NCI-H2081 (cell line): ENCODE measurements at regions not wholly inside any gene's neighbourhood (a gene's known extent, or its start where the extent isn't known, plus 50 kb on each side); places are given as distances from the start of the nearest gene placed in this dataset.
"Not testable (repeated sequence)": the region's sequence is repeated elsewhere in the genome, so short reads cannot be mapped to it uniquely, and the experiment has no call there.

ENCODE experiments used
- DNase-seq, 2 experiments: peaks; one replicate each; lab custom pipeline; 2025; lab: John Stamatoyannopoulos, UW

DNA sequence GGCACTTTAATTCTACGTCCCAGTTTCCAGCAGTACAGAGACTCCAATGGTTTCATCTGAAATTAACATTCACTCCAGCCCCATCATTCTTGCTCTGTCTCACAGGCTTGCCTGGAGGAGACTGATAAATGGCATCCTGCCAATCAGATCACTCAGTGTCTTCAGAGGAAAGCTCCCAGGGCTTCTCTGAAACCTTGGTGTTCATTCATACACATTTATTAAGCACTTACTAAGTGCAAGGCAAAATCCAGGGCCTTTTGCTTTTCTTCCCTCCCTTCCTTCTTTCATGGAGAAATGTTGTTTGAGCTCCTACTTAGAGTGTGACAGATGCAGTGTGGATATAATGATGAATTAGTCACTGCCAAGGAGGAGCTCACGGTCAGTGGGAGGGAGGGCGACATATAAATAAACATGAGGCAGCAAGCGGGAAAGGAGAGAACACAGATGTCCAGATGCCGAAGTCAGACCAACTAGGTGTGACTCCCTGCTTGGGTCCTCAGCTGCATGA is 106.7 kb upstream of the DTNBP1 start:
- DNase-seq, result no peak

DNA sequence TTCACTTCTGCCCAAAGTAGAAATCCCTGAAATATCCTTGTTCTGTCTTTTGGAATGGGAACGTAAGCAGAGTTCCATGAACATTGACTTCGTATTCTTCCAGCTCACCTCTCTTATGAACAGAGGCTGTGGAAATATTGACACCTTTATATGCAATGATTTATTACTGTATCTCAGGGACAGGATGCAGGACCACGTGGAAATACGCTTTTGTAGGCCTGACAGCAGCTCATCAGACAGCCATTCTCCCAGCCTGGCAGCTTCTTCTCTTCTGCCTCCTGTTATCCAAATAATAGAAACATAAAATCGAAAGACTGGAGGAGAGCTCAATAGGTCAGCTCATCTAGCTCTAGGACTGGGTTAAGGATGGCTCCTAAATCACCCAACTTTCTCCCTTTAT is 106.2 kb upstream of the DTNBP1 start:
- no peak for DNase-seq

DNA sequence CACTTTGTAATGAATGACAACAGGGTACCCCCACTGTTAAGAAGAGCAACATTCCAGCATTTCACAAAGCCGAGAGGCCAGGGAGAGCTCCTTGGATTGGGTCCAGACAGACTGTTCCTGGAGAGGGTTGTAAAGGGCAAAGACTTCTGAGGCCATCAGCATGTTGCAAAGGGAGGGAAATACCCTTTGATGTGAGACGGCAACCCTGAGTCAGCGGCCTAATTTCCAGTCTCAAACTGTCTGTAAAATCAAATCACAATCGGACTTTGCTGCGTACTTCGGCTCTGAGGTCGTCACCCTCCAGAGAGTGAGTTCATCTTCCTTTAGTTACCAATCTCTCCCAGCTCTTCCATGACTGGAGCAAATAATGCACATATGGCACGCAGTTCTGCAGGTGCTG is 101.0 kb upstream of the DTNBP1 start:
- DNase-seq, result no peak

DNA sequence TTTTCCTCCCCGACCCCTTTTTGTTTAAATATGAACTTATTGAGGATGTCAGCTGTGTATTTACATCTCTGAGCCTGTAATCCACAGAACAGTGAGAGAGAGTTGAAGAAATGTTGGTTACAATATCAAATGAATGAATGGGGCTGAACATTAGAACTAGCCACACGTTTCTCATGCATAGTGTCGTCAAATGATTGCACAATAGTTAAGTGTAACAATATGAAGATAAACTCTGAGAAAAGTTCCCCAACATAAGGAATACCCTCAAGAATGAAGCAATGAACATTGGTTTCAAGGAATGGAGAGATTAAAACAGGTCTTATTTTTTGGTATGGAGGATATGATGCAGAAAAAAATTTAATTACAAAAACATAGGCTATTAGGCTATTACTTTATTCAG is 100.5 kb upstream of the DTNBP1 start:
- DNase-seq, result no peak

DNA sequence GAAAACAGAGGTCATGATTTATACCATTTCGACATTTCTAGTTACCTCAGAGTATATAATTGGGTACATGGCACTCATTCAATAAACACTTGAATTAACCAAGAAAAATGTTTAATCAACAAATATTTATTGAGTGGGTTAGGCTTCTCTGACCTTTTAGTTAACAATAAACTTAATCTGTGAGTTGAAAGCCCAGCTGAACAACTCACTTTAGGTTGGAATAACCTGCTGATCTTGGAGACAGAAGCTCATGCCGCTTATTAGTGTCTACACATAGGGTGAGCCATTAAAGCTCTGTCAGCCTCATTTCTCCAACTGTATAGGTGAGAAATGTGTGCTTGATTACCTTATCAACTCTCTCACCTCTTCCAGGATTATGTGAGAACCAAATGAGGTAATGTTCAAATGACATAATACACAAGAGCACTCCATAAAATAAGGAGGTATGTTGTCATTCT is 98.2 kb upstream of the DTNBP1 start:
- DNase-seq, result peak in 1 of 2 experiments; percentile 57

DNA sequence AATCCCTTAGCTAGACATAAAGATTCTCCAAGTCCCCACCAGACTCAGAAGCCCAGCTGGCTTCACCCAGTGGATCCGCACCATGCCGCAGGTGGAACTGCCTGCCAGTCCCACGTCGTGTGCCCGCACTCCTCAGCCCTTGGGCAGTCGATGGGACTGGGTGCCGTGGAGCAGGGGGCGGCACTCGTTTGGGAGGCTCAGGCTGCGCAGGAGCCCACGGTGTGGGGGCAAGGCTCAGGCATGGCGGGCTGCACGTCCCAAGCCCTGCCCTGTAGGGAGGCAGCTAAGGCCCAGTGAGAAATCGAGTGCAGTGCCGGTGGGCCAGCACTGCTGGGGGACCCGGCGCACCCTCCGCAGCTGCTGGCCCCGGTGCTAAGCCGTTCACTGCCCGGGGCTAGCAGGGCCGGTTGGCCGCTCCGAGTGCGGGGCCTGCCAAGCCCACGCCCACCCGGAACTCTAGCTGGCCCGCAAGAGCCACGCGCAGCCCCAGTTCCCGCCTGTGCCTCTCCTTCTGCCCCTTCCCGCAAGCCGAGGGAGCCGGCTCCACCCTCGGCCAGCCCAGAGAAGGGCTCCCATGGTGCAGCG is 95.9 kb upstream of the DTNBP1 start:
- no peak for DNase-seq

GRCh38 chr6:15755526-15755925 is 92.7 kb upstream of the DTNBP1 start:
- no peak for DNase-seq

- no peak for DNase-seq
Measured at GRCh38 chr6:15754706-15755079, 91.9 kb upstream of the DTNBP1 start.

DNA sequence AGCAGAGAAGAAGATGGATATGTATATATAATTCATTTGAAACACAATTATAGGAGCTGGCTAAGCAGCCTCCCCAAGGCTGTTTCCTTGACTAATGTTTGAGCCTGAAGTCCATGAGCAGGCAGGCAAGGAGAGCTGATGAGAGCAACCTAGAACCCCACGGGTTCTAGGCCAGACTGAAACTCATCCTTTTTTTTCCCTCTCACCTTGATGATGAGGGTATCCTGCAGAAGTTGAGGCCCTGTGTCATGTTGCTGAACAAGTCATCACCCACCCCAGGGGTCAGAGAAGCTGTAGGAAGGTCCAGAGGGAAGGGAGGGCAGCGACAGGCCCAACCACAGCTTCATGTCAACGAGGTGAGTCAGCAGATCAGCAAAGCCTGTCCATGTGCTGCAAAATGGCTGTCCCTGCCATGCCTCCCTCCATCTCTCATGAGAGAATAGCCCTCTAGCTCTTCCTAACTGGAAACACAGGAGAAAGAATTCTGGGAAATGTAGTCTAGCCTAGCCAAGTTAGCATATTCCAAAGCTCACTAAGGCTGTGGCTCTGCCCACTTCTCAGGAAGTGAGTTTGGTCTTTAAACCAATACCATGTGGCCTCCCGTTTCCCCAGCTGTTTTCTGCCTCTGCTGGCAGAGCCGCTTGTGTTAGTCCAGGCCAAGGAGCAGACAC is 91.3 kb upstream of the DTNBP1 start:
- no peak for DNase-seq

DNA sequence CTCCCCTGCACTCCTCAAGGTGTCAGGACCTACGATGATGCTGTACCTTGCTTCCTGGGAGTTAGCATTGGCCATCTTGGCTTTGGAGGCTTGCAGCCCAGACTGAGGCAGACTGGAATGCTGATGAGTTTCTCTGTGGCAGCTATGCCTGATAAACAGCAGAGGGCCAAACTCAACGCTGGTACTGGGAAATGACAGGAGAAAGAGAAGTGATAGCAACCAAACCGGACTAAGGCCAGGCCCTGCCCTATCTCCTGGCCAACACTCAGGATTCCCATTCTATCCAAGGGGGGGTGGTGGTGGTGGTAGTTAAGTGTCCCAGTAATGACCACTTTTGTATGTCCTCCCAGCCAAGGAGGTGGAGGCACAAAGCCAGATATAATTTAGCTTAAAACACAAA is 90.0 kb upstream of the DTNBP1 start:
- DNase-seq, result no peak

DNA sequence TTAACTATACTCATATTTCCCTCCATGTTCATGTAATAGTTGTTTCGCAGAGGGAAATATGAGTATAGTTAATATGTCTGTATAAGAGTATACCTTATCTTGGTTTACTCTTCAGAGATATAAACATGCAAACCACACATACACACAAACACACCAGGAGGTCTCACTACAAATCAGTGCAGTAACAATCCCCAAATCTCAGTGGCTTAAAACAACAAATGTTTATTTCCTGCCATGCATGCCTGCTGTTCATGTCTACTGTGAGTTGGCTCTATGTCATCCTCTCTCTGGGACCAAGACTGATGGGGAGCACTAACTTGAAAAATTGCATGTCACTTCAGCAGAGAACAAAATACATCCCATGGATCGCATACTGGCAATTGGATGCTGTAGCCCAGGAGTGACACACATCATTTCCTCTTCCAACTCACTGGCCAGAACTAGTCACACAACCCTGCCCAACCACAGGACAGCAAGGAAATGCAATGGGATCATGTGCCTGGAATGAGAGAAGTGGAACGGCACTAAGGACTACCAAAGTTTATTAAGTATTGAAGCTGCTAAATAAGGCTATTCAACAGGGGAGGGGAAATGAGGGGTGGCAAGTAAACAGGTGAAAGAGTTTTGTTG is 89.0 kb upstream of the DTNBP1 start:
- no peak for DNase-seq

DNA sequence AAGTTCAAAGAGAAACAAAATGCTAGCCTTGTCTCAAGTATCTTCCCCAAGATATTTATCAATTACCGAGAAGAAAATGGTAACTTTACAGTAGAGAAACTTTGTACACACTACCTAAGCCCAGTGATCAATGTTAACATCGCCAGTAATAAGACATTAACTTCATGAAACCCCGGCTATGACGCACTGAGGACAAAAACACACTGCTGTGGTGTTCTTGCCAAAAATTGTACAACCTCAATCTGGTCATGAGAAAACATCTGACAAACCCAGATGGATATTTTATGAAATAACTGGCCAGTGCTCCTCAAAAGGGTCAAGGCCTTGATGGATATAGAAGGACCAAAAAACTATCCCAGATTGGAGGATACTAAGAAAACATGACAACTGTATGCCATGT is 85.5 kb upstream of the DTNBP1 start:
- no peak for DNase-seq

DNA sequence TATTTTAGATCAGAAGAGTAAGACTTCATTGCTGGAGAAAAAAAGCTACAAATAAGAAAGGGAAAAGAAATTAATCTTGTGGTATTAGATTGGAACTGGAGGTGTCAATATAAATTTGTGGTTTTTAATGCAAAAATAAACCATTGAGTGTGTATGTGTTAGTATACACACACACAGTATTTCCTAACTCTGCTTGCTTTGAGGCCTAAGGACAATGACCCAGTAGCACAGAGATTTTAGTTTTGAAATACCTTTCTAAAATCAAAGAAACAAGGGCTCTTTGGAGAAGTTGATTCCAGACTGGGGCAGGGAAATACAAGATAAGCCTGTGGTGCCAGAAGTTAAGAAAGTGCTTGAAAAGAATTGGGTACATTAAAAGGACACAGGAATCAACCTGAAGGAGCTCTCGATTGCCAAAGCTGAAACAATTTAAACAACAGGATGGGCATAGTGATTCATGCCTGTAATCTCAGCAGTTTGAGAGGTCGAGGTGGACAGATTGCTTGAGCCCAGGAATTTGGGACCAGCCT is 84.6 kb upstream of the DTNBP1 start:
- no peak for DNase-seq

GRCh38 chr6:15745781-15746180 is 83.0 kb upstream of the DTNBP1 start:
- no peak for DNase-seq

DNA sequence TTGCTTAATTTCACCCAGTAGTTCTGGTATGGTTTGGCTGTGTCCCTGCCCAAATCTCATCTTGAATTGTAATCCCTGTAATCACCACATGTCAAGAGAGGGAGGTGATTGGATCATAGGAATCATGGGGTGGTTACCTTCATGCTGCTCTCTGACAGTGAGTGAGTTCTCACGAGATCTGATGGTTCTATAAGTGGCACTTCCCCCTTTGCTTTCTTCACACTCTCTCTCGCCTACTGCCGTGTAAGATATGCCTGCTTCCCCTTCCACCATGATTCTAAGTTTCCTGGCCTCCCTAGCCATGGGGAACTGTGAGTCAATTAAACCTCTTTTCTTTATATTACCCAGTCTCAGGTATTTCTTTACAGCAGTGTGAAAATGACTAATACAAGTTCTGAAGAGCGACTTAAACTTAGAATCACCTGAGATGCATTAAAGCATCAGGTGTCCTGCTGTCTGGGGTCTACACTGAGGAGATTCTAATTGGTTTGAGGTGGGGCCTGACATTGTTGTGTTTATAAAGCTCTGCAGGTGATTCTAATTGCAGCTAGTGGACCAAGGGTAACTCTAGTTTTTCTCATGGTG is 82.1 kb upstream of the DTNBP1 start:
- DNase-seq, result no peak

DNA sequence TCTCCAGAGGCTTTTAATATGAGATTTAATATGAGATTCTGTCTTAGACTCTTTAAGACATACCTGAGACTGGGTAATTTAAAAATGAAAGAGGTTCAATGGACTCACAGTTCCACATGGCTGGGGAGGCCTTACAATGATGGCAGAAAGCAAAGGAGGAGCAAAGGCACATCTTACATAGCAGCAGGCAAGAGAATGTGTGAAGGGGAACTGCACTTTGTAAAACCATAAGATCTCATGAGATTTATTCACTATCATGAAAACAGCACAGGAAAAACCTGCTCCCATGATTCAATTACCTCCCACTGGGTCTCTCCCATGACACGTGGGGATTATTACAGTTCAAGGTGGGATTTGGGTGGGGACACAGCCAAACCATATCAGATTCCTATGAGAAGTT is 79.2 kb upstream of the DTNBP1 start:
- not testable (repeated sequence) for DNase-seq

DNA sequence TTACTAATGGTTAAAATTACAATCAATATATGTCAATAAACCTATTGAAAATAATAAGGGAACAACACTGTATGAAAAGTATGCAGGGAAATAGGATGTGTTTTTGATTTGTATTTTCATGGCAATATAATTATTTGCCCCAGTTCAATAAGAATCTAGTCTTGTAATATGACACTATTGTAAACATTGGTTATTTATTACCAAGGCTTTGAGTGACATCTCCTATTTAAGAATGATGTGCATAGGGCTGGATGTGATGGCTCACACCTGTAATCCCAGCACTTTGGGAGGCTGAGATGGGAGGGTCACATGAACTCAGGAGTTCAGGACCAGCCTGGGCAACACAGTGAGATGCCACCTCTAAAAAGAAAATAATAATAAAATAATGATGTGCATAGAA is 78.6 kb upstream of the DTNBP1 start:
- no peak for DNase-seq

DNA sequence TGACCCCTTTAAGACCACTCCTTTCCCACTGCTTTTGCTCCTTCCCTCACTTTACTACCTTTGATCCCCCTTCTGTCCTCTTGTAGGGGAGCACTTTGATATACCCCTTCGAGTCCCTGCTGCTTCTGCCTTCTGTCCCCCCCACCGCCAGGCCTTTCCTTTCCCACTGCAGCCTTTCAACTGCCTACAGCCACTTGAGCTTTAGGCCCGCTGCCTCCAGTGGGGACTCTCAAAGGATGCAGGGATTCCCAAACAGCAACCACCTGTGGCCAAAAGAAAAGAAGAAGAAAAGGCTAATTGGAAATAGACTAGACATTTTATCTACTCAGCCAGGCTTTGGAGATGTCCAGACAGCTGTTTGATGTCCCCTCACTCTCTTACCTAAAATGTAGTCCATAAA is 77.0 kb upstream of the DTNBP1 start:
- DNase-seq, result no peak

DNA sequence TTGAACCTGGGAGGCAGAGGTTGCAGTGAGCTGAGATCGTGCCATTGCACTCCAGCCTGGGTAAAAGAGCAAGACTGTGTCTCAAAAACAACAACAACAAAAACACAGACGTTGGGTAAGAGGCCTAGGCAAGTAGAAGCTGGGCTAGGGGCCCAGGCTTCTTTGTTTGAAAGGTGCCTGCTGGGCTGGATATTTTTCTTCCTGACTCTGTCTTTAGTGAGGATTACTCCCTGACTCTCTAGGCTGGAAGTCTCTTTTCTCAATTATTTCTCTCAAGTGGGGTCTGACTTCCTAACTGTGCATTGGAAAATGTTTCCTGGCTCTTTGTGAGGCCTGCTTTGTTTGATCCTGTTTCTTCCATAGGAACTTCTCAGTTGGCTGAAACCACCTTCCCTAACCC is 76.5 kb upstream of the DTNBP1 start:
- DNase-seq, result no peak

GRCh38 chr6:15738195-15738594 is 75.4 kb upstream of the DTNBP1 start:
- not testable (repeated sequence) for DNase-seq

GRCh38 chr6:15736297-15736696 is 73.5 kb upstream of the DTNBP1 start:
- no peak for DNase-seq

DNA sequence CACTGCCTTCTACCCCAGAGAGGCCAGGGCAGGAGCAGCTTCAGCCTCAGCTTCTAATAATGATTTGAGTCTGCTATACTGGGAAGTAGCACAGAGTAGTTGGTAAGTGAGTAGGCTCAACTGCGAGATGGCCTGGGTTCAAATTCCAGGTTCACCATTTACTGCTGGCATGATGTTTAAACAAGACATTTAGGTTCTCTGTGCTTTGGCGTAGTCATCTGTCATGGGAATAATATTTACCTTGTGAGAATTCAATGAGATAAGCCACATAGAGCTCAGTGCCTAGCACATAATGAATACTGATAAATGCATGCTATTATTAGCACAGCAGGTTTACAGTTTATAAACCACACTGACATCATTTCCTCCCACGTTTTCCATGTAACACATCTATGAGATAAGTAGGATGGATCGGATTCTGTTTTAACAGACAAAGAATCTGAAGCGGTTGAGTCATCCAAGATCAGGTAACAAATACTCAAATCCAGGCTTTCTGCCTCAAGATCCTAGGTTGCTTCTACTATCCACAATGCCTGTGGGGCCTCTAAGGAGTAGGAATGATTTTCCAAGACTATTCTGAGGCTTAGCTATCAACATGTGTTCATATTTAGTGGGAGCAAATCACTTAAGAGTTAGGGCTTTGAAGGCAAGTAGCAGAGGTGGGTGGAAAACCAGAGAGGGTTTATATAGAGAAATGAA is 72.9 kb upstream of the DTNBP1 start:
- peak in 1 of 2 experiments; percentile 66 for DNase-seq
